HepG2 (cell line): ENCODE measurements at regions not wholly inside any gene's neighbourhood (a gene's known extent, or its start where the extent isn't known, plus 50 kb on each side); places are given as distances from the start of the nearest gene placed in this dataset.

Experiments
- ATAC-seq: fragments of 200-7000 bp; cut with Tn5 transposase; 3 replicates; pipeline ENCODE4 v1.9.1; 2020; ENCODE audit warnings: mild to moderate bottlenecking, moderate library complexity
- BruUV-seq: library from RNA; stranded (reverse); fragments of 400-500 nt; replicated peaks from 2 replicates; lab custom pipeline; 2021; lab: Mats Ljungman, UMichigan
- CTCF ChIA-PET: fragments of 300-600 bp; formaldehyde crosslinking; extraction: SDS; loops from one replicate; lab custom pipeline; 2021; ENCODE audit warnings: low total read pairs, inconsistent platforms, low intra/inter-chr PET ratio; lab: Yijun Ruan, JAX
- POLR2A ChIA-PET: fragments of 350-600 bp; sonication (Branson Sonifier 250); formaldehyde crosslinking; loops from one replicate; lab custom pipeline; 2020; ENCODE audit warnings: antibody characterized with exemption, inconsistent platforms; lab: Yijun Ruan, JAX
- DNase-seq: peaks from one replicate; pipeline ENCODE4 v3.0.0-alpha.2; 2015; ENCODE audit warnings: low spot score
- FAIRE-seq: peaks from 3 replicates; lab custom pipeline; 2011; peaks lifted over from hg19 to GRCh38; lab: Jason Lieb, UNC
- H2AFZ ChIP-seq: one replicate; pipeline ENCODE4 v1.6.1; 2011; ENCODE audit warnings: low read length, inconsistent platforms
- H3K27ac ChIP-seq: fragments of 300-600 bp; 3 replicates; pipeline ENCODE4 v1.8.0; 2011; ENCODE audit warnings: mixed run types, mild to moderate bottlenecking, mixed read lengths, low read length, inconsistent platforms; ENCODE audit not compliant: insufficient read depth; ENCODE audit errors: extremely low read length
- H3K27me3 ChIP-seq, 2 experiments: fragments of 200-600 bp in 1 of 2; 2 replicates in 1 of 2; 3 replicates in 1 of 2; pipeline versions ENCODE4 v1.6.0 to v1.8.0; 2011; ENCODE audit warnings: low read length in 2 of 2, mild to moderate bottlenecking in 2 of 2, moderate library complexity in 2 of 2, inconsistent platforms in 1 of 2; ENCODE audit not compliant: insufficient read depth in 2 of 2, control insufficient read depth in 1 of 2
- H3K36me3 ChIP-seq, 2 experiments: fragments of 200-600 bp in 1 of 2; replicated peaks in 1 of 2; 2 replicates in 1 of 2; 3 replicates in 1 of 2; pipeline versions ENCODE4 v1.5.1 to v1.8.0; 2011; ENCODE audit warnings: low read length in 2 of 2, inconsistent platforms in 1 of 2; ENCODE audit not compliant: insufficient read depth in 2 of 2, control insufficient read depth in 1 of 2
- H3K4me1 ChIP-seq: 2 replicates; pipeline ENCODE4 v1.5.1; 2012; ENCODE audit warnings: low read length, inconsistent platforms; ENCODE audit not compliant: insufficient read depth
- H3K4me2 ChIP-seq: 2 replicates; pipeline ENCODE4 v1.6.0; 2011; ENCODE audit warnings: low read depth, low read length, inconsistent platforms
- H3K4me3 ChIP-seq, 3 experiments: fragments of 200-600 bp in 1 of 3; sonication (generic), shearing (Covaris generic) in 1 of 3; replicated peaks in 1 of 3; 2 replicates each; pipeline ENCODE4 v1.5.1; 2011 to 2016; ENCODE audit warnings: low read length in 3 of 3, inconsistent platforms in 2 of 3, low read depth in 2 of 3, mild to moderate bottlenecking in 2 of 3, control low read depth in 1 of 3, mixed read lengths in 1 of 3; ENCODE audit not compliant: insufficient read depth in 1 of 3
- H3K79me2 ChIP-seq: one replicate; pipeline ENCODE4 v1.6.1; 2011; ENCODE audit warnings: low read length, inconsistent platforms; ENCODE audit not compliant: insufficient read depth
- H3K9ac ChIP-seq: 2 replicates; pipeline ENCODE4 v1.6.0; 2011; ENCODE audit warnings: mild to moderate bottlenecking, low read depth, low read length, inconsistent platforms; ENCODE audit not compliant: insufficient read depth
- H3K9me3 ChIP-seq: 2 replicates; pipeline ENCODE4 v1.5.1; 2012; ENCODE audit warnings: mild to moderate bottlenecking, low read length
- H4K20me1 ChIP-seq: 2 replicates; pipeline ENCODE4 v1.6.0; 2011; ENCODE audit warnings: inconsistent platforms, mild to moderate bottlenecking, low read length, moderate library complexity; ENCODE audit not compliant: insufficient read depth
- GTF3A ChIP-seq: sonication (generic); formaldehyde crosslinking; conservative IDR thresholded peaks from 2 replicates; pipeline ENCODE4 v1.4.0; 2020; ENCODE audit warnings: mild to moderate bottlenecking, missing genetic modification reagents
- HNRNPUL1 ChIP-seq: fragments of 200-400 bp; formaldehyde crosslinking; IDR thresholded peaks from 2 replicates; pipeline ENCODE4 v1.6.1; 2017; ENCODE audit warnings: low read depth, mild to moderate bottlenecking, low read length, moderate library complexity
- IRF9 ChIP-seq: sonication (generic); formaldehyde crosslinking; IDR thresholded peaks from 2 replicates; pipeline ENCODE4 v1.8.0; 2022; ENCODE audit warnings: missing genetic modification reagents, mild to moderate bottlenecking, borderline replicate concordance
- JUNB ChIP-seq: sonication (generic); formaldehyde crosslinking; IDR thresholded peaks from 2 replicates; pipeline ENCODE4 v1.8.0; 2022; ENCODE audit warnings: missing genetic modification reagents, mild to moderate bottlenecking, borderline replicate concordance
- NFE2 ChIP-seq: sonication (generic); formaldehyde crosslinking; IDR thresholded peaks from 2 replicates; pipeline ENCODE4 v1.4.0; 2020; ENCODE audit warnings: missing genetic modification reagents
- NONO ChIP-seq, 2 experiments: fragments of 450-650 bp in 1 of 2; sonication (generic) in 1 of 2; formaldehyde crosslinking in 1 of 2; IDR thresholded peaks in 1 of 2; conservative IDR thresholded peaks in 1 of 2; 2 replicates each; pipeline versions ENCODE4 v1.6.1 to v1.8.0; 2017 to 2022; ENCODE audit warnings: mild to moderate bottlenecking in 1 of 2, missing genetic modification reagents in 1 of 2, moderate library complexity in 1 of 2
- ONECUT2 ChIP-seq: sonication (generic); formaldehyde crosslinking; IDR thresholded peaks from 2 replicates; pipeline ENCODE4 v1.4.0; 2020; ENCODE audit warnings: missing genetic modification reagents
- PHF5A ChIP-seq: IDR thresholded peaks from one replicate; pipeline ENCODE4 v1.6.1; 2018; ENCODE audit warnings: low read depth, missing genetic modification reagents; ENCODE audit not compliant: unreplicated experiment
- SCMH1 ChIP-seq: sonication (generic); formaldehyde crosslinking; IDR thresholded peaks from 2 replicates; pipeline ENCODE4 v1.9.0; 2021; ENCODE audit warnings: missing genetic modification reagents, mild to moderate bottlenecking, borderline replicate concordance
- SRF ChIP-seq: IDR thresholded peaks from 2 replicates; pipeline ENCODE4 v1.6.1; 2011; ENCODE audit warnings: mild to moderate bottlenecking, low read depth, low read length, moderate library complexity
- TEAD2 ChIP-seq: sonication (generic); formaldehyde crosslinking; IDR thresholded peaks from 2 replicates; pipeline ENCODE4 v1.9.0; 2021; ENCODE audit warnings: missing genetic modification reagents
- XBP1 ChIP-seq: sonication (generic); formaldehyde crosslinking; IDR thresholded peaks from 2 replicates; pipeline ENCODE4 v1.5.0; 2020; ENCODE audit warnings: missing genetic modification reagents
- ZNF34 ChIP-seq: sonication (generic); formaldehyde crosslinking; IDR thresholded peaks from 2 replicates; pipeline ENCODE4 v1.4.0; 2020; ENCODE audit warnings: mild to moderate bottlenecking, missing genetic modification reagents, borderline replicate concordance
- in situ Hi-C: cut with HindIII; loops from 2 replicates; pipeline ENCODE4 v1.10.0; 2017; ENCODE audit warnings: low pct_unique_long_range_greater_than_20kb; ENCODE audit not compliant: extremely low pct_ligation_motif_present
- intact Hi-C: fragments of 100-400 bp; cut with micrococcal nuclease; formaldehyde crosslinking; loops from one replicate; pipeline ENCODE4 v1.10.0; 2022; ENCODE audit not compliant: unreplicated experiment
- TF ChIP-seq, protein P1 (sequence below): IDR thresholded peaks from 2 replicates; pipeline ENCODE4 v1.6.1; 2016; ENCODE audit warnings: control low read depth

DNA sequence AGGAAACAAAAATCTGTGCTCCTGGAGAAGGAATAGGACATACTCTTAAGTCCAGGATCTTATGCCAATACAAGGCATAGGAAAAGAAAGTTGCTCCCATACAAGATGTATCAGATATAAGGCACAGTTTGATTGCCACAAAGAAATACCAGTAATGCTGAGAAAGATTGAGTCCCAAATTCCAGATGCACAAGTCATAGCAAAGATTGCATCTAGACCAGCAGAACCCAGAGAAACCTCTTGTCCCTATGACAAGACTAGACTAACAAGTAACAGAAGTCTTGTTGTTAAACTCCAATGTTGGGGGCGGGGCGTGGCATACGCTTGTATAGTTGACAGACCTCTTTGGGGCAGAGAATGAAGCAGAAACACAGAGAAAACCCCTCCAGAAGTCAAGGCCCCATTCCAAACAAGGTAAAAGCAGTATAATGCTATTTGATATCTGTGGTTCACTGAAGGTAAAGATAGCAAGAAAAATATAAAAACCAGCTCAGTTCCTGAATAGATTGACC, 671.5 kb upstream of the GRIA3 start (continued):
- TF ChIP-seq NONO (IDR thresholded peaks at IDR 0.05) (no peak), NONO (CRISPR knock-in tag; conservative IDR thresholded peaks at IDR 0.05) (no peak), SCMH1 (no peak), GTF3A (CRISPR knock-in tag) (no peak), SRF (no peak), PHF5A (CRISPR knock-in tag) (no peak), NFE2 (CRISPR knock-in tag) (no peak), IRF9 (no peak), TEAD2 (CRISPR knock-in tag) (no peak), ONECUT2 (CRISPR knock-in tag) (no peak)
- TF ChIP-seq, protein P1, sequence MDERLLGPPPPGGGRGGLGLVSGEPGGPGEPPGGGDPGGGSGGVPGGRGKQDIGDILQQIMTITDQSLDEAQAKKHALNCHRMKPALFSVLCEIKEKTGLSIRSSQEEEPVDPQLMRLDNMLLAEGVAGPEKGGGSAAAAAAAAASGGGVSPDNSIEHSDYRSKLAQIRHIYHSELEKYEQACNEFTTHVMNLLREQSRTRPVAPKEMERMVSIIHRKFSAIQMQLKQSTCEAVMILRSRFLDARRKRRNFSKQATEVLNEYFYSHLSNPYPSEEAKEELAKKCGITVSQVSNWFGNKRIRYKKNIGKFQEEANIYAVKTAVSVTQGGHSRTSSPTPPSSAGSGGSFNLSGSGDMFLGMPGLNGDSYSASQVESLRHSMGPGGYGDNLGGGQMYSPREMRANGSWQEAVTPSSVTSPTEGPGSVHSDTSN (CRISPR knock-in tag) = no peak
- TF ChIP-seq, all 625 proteins: peak for 0

GRCh38 chrX:122517786-122518185, 666.3 kb upstream of the GRIA3 start:
- H3K27me3 ChIP-seq = no peaks in the 10 kb centered on the region
- no peaks in the 10 kb centered on the region for H3K79me2 ChIP-seq
- no peak overlapping the region for H3K27ac ChIP-seq
- BruUV-seq = no TSS peak
- CTCF ChIA-PET = no interaction called here
- no peak overlapping the region for H3K4me3 ChIP-seq
- DNase-seq (no peak), ATAC-seq (no peak)
- POLR2A ChIA-PET = no interaction called here
- H2AFZ ChIP-seq = no peak overlapping the region
- no peaks in the 10 kb centered on the region for H3K36me3 ChIP-seq
- in situ Hi-C loops = no loop called here
- TF ChIP-seq NFE2 (CRISPR knock-in tag) (no peak), XBP1 (no peak), JUNB (no peak), HNRNPUL1 (no peak), ZNF34 (no peak)
- TF ChIP-seq, all 625 proteins: peak for 0
- Histone ChIP-seq H3K9me3 (0 out of 2 replicates have a peak, but pooled peaks cover 8% of the 10 kb centered on the region), H3K4me1 (no peaks in the 10 kb centered on the region), H3K9ac (no peak overlapping the region), H3K4me2 (no peak overlapping the region), H4K20me1 (no peaks in the 10 kb centered on the region)
- intact Hi-C loops = no loop called here
- FAIRE-seq = no peak
